Astrocyte (in vitro differentiated cells and primary cell): ENCODE measurements at regions not wholly inside any gene's neighbourhood (a gene's known extent, or its start where the extent isn't known, plus 50 kb on each side); places are given as distances from the start of the nearest gene placed in this dataset.

ENCODE experiments used
- EZH2 ChIP-seq: IDR thresholded peaks from 2 replicates; pipeline ENCODE4 v1.6.1; 2012; ENCODE audit warnings: mild to moderate bottlenecking, low read length, inconsistent platforms; ENCODE audit not compliant: insufficient read depth
- TF ChIP-seq, protein P1 (sequence below): IDR thresholded peaks from 2 replicates; pipeline ENCODE4 v1.5.1; 2011; ENCODE audit warnings: low read depth, mild to moderate bottlenecking, inconsistent platforms, low read length, moderate library complexity; ENCODE audit not compliant: insufficient read depth

DNA sequence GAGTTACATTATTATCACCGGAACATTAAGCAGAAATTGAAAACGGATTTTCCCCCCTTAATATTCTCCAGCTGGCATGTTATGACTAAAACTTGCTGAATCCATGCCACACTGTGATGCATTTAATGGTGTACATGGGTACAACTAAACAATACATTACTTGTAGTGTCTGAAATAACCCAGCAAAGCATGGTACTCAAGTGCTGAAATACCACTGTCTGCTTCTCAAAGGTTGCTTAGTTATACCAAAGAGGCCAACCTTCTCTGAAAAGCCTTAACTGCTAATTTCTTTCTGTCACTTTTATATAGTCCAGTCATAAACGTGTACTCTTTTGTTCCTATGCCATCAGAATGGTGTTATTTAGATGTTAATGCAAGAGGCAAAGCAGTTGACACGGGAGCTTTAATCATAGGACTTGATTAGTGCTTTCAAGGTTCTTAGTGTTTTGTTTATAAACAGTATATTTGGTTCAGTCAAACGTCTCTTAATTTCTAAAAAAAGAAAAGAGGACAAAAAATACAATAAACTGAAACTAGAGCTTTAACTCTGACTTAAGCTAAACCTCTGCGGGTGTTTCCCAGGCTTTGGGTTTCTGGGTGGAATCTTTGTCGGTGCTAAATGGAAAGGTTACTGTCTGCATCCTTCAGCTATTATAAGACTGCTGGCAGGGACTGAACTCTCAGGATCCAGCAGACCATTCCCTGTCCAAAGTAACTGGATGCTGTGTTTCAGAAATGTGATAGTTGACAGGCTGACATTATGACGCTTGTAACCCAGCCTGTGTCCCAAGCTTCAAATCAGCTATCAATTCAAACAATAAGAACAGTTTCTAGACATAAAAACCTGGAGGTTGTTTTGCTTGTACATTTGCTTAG, 202.6 kb downstream of the PPP1R3A start:
- no peak for TF ChIP-seq EZH2
- TF ChIP-seq, protein P1, sequence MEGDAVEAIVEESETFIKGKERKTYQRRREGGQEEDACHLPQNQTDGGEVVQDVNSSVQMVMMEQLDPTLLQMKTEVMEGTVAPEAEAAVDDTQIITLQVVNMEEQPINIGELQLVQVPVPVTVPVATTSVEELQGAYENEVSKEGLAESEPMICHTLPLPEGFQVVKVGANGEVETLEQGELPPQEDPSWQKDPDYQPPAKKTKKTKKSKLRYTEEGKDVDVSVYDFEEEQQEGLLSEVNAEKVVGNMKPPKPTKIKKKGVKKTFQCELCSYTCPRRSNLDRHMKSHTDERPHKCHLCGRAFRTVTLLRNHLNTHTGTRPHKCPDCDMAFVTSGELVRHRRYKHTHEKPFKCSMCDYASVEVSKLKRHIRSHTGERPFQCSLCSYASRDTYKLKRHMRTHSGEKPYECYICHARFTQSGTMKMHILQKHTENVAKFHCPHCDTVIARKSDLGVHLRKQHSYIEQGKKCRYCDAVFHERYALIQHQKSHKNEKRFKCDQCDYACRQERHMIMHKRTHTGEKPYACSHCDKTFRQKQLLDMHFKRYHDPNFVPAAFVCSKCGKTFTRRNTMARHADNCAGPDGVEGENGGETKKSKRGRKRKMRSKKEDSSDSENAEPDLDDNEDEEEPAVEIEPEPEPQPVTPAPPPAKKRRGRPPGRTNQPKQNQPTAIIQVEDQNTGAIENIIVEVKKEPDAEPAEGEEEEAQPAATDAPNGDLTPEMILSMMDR, result no peak
